Colonic mucosa (tissue), 4 donors: ENCODE measurements at regions not wholly inside any gene's neighbourhood (a gene's known extent, or its start where the extent isn't known, plus 50 kb on each side); places are given as distances from the start of the nearest gene placed in this dataset.
A peak's percentile ranks its signal among the peaks of the same experiment; 100 is the strongest.

Experiments
- DNase-seq: peaks from one replicate; pipeline ENCODE4 v3.0.0-alpha.2; 2020
- H3K27ac ChIP-seq: fragments of 200-600 bp; one replicate; pipeline ENCODE4 v1.8.0; 2021
- H3K27me3 ChIP-seq: fragments of 200-600 bp; one replicate; pipeline ENCODE4 v1.8.0; 2021
- H3K36me3 ChIP-seq: fragments of 200-600 bp; one replicate; pipeline ENCODE4 v1.8.0; 2021
- H3K4me1 ChIP-seq: fragments of 200-600 bp; one replicate; pipeline ENCODE4 v1.8.0; 2021; ENCODE audit warnings: mild to moderate bottlenecking
- H3K4me3 ChIP-seq: fragments of 200-600 bp; one replicate; pipeline ENCODE4 v1.8.0; 2021
- H3K9ac ChIP-seq, 2 donors: one replicate each; pipeline ENCODE4 v1.7.0; 2013; ENCODE audit warnings: control low read depth in 2 of 2, low read depth in 2 of 2, low read length in 2 of 2
- H3K9me3 ChIP-seq: fragments of 200-600 bp; one replicate; pipeline ENCODE4 v1.8.0; 2021
- CTCF ChIP-seq: fragments of 200-600 bp; IDR thresholded peaks from one replicate; pipeline ENCODE4 v1.8.0; 2022; ENCODE audit warnings: antibody characterized with exemption, mild to moderate bottlenecking
- intact Hi-C: fragments of 100-400 bp; cut with DNase I; formaldehyde crosslinking; loops from one replicate; pipeline ENCODE4 v1.14.1; 2022
- donor health status: healthy.
- donor health status: DM: no; HTN: no; CAD: no.
- donor health status: DM: no; HTN: no; CAD: no.

- DNase-seq = no peak
- peak overlapping the region; percentile 32 for H3K27ac ChIP-seq
Observed at GRCh38 chr5:163379298-163380155, 57.9 kb upstream of the CCNG1 start.

GRCh38 chr5:163381832-163382231, 55.6 kb upstream of the CCNG1 start:
- no peak for DNase-seq
- no peak for TF ChIP-seq CTCF
- Histone ChIP-seq H3K27ac (no peak overlapping the region), H3K9ac (no peak overlapping the region), H3K36me3 (no peaks in the 10 kb centered on the region), H3K9me3 (no peaks in the 10 kb centered on the region), H3K4me1 (no peaks in the 10 kb centered on the region), H3K27me3 (no peaks in the 10 kb centered on the region), H3K4me3 (no peak overlapping the region)
- intact Hi-C loops = no loop called here

More at GRCh38 chr5:163379298-163380155, 57.9 kb upstream of the CCNG1 start:
- H3K9ac ChIP-seq = no peak overlapping the region
- no peaks in the 10 kb centered on the region for H3K27me3 ChIP-seq
- TF ChIP-seq CTCF = no peak
- intact Hi-C loops = no loop called here
- H3K9me3 ChIP-seq = no peaks in the 10 kb centered on the region
- H3K4me3 ChIP-seq = no peak overlapping the region
- H3K4me1 ChIP-seq = no peaks in the 10 kb centered on the region
- no peaks in the 10 kb centered on the region for H3K36me3 ChIP-seq

GRCh38 chr5:163383754-163384153, 53.6 kb upstream of the CCNG1 start:
- no peaks in the 10 kb centered on the region for H3K36me3 ChIP-seq
- H3K4me3 ChIP-seq = no peak overlapping the region
- H3K27ac ChIP-seq = no peak overlapping the region
- no peak for DNase-seq
- no peak for TF ChIP-seq CTCF
- no peaks in the 10 kb centered on the region for H3K27me3 ChIP-seq
- no peaks in the 10 kb centered on the region for H3K9me3 ChIP-seq
- no peaks in the 10 kb centered on the region for H3K4me1 ChIP-seq
- intact Hi-C loops = no loop called here
- no peak overlapping the region for H3K9ac ChIP-seq

- Histone ChIP-seq H3K4me1 (no peaks in the 10 kb centered on the region), H3K27me3 (no peaks in the 10 kb centered on the region), H3K36me3 (no peaks in the 10 kb centered on the region), H3K4me3 (no peak overlapping the region), H3K27ac (no peak overlapping the region), H3K9me3 (no peaks in the 10 kb centered on the region), H3K9ac (no peak overlapping the region)
- no peak for TF ChIP-seq CTCF
- intact Hi-C loops = no loop called here
- no peak for DNase-seq
Observed at GRCh38 chr5:163384669-163385068, 52.7 kb upstream of the CCNG1 start.

GRCh38 chr5:163385271-163385670, 52.1 kb upstream of the CCNG1 start:
- TF ChIP-seq CTCF = no peak
- no peak for DNase-seq
- no peak overlapping the region for H3K4me3 ChIP-seq
- intact Hi-C loops = no loop called here
- no peaks in the 10 kb centered on the region for H3K9me3 ChIP-seq
- no peak overlapping the region for H3K9ac ChIP-seq
- no peak overlapping the region for H3K27ac ChIP-seq
- H3K27me3 ChIP-seq = no peaks in the 10 kb centered on the region
- H3K4me1 ChIP-seq = no peaks in the 10 kb centered on the region
- H3K36me3 ChIP-seq = no peaks in the 10 kb centered on the region
